ENCODE measurements at regions not wholly inside any gene's neighbourhood (a gene's known extent, or its start where the extent isn't known, plus 50 kb on each side); places are given as distances from the start of the nearest gene placed in this dataset.
"Not testable (repeated sequence)": the region's sequence is repeated elsewhere in the genome, so short reads cannot be mapped to it uniquely, and the experiment has no call there.

GRCh38 chr12:75633789-75634188 lies 122.4 kb upstream of the KRR1 start:
- no peak for DNase-seq

- no peak for DNase-seq
These were observed 121.0 kb upstream of the KRR1 start for GRCh38 chr12:75632442-75632841.

DNA sequence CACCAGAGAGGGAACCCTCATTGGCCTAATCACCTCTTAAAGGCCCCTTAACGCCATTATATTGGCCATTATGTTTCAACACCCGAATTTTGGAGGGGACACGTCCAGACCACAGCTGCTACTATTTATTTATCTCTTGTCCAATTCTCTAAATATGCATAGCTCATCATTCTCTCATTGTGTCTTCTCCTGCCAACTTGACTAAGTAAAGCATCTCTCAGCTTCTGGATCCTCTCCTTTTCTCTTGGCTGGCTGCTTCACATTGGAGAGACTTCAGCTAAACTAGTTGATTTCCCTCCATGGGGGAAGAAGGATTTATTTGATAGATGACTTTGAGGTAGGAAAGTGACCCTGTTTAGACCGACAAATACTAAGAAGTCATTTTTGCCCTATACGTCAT lies 120.4 kb upstream of the KRR1 start:
- DNase-seq = no peak

DNA sequence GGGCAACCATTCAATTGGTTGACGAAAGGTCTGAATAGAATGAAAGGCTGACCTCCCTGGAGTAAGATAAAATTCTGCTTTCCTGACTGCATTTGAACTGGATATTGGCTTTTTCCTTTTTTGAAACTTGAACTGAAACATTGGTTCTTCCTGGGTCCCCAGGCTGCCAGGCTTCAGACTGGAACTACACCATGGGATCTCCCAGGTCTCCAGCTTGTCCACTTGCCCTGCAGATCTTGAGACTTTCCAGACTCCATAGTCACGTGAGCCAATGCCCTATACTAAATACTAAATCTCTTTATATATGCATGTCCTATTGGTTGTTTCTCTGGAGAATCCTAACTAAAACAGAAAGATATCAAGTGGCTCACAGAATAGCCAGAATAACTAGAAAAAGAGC lies 118.7 kb upstream of the KRR1 start:
- no peak for DNase-seq

DNA sequence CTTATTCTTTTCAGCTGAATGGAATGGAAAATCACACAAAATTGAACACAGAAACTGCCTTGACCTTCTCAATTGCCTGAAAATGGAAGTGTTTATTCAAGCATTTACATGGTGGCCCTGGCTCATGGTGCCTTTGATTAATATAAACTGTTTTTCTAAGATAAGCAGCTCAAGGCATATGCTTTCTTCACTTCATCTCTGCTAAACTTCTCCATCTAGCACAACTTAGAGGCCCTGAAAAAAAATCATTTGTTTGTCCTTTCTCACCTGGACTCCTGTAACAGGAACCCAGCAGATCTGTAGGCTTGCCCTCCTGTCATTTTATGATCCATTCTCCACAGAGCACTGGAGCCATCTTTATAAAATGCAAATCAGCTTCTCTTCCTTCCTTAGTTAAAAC lies 117.5 kb upstream of the KRR1 start:
- no peak for DNase-seq

- DNase-seq = no peak
These were observed 117.1 kb upstream of the KRR1 start for GRCh38 chr12:75628511-75628910.

DNA sequence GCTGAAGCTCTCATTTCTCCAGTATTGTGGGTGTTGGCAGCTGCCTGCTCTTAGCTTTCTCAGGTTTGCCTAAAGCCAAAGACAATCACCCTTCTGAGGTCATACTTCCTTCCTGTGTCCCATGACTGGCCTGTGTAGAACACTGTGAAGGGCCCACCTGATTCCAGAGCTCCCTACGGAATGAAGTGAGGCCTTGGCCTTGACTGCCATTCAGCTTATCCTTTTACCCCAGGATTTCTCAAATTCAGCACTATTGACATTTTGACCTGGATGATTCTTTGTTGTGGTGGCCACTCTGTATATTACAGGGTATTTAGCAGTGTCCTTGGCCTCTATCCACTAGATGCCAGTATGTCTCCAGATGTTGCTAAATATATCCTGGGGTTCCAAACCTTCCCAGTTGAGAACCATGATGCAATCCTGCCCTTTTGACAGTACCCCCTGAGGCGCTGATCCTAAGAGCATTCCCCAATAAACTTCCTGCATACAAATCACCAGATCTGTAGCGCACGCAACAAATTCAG lies 112.3 kb upstream of the KRR1 start:
- no peak for DNase-seq

GRCh38 chr12:75622492-75622891 lies 111.1 kb upstream of the KRR1 start:
- no peak for DNase-seq

DNA sequence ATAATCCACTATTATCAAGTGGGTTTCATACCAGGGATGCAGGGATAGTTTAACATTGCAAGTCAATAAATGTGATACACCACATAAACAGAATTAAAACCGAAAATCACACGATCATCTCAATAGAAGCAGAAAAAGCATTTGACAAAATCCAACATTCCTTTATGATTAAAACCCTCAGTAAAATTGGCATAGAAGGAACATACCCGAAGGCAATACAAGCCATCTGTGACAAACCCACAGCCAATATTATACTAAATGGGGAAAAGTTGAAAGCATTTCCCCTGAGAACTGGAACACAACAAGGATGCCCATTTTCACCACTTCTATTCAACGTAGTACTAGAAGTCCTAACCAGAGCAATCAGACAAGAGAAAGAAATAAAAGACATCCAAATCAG lies 103.0 kb upstream of the KRR1 start:
- DNase-seq = not testable (repeated sequence)

DNA sequence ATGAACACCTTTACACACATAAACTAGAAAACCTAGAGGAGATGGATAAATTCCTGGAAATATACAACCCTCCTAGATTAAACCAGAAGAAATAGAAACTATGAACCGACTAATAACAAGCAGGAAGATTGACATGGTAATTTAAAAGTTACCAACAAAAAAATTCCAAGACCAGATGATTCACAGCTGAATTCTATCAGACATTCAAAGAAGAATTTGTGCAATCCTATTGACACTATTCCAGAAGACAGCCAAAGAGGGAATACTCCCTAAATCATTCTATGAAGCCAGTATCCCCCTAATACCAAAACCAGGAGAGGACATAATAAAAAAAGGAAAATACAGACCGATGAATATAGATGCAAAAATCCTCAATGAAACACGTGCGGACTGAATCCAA lies 102.6 kb upstream of the KRR1 start:
- DNase-seq = no peak

GRCh38 chr12:75611041-75611440 lies 99.6 kb upstream of the KRR1 start:
- DNase-seq = no peak

DNA sequence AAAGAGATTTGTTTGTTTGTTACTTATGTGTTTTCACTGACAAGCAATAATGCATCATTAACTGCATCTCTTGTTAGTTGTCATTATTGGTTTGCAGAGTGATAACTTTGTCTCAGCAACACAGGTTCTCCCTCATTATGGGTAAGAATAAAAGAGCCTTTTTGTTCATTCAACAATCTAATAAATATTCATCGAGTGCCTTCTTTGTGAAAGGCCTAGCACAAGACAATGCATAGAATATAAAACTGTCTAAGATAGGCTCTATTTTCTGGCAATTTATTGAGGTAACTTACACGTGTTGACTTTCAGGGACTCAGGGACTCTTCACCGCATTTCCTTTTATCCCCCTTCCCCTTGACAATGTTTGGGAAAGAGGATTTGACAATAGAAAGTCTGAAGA lies 95.5 kb upstream of the KRR1 start:
- no peak for DNase-seq

DNA sequence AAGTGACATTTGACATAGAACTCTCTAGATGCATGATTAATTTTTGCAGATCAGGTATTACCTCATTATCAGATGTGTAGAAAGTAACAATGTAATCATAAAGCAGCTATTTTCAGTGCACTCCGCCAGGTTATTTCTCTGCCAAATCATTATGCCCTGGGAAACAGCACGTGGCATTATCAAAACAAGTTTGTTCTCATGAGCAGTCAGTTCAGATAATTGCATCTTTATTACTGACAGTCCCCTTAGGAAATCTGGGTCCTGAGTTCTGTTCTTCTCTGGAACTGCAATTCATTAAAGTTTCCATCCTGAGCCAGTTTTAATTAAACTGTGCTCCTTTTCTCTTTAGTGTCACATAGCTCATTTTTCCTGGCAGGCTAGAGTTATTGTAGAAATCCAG lies 94.7 kb upstream of the KRR1 start:
- no peak for DNase-seq

- DNase-seq = no peak
These were observed 92.1 kb upstream of the KRR1 start for GRCh38 chr12:75603475-75603874.

DNA sequence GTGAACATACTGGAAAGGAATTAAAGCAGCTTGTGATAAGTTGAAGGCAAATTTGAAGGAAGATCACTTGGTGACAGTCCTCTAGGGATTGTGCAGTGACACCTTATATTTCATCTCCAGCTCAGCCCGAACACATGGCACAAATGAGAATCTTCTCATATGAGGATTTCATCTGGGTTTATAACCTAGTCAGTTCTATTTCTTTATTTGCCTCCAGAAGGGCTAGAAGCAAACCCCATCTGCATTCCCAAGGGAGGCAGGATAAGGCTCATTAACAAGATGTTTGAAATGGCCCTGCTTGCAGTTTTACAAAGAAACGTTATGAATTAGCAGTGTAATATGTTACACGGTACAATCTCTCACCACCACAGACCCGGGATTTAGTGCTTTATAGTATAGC lies 90.7 kb upstream of the KRR1 start:
- no peak for DNase-seq

GRCh38 chr12:75600146-75600545 lies 88.7 kb upstream of the KRR1 start:
- no peak for DNase-seq

DNA sequence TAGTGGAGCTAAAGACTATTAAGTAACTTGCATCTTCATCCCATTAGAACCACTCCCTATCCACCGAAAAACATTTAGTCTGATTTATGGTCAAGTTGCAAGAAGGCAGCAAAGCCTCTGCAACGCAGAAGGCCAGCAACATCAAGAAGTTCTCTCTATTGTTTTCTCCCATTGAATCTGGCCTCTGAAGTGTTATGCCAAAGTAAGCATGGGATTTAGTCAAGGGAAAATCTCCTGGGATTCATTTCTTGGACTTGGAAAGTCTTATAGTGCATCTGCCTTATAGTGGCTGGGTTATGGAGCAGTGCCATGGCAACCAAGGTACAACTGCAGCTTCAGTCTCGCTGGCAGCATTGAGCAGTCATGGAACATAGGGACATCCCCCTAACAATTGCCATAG lies 87.7 kb upstream of the KRR1 start:
- no peak for DNase-seq

DNA sequence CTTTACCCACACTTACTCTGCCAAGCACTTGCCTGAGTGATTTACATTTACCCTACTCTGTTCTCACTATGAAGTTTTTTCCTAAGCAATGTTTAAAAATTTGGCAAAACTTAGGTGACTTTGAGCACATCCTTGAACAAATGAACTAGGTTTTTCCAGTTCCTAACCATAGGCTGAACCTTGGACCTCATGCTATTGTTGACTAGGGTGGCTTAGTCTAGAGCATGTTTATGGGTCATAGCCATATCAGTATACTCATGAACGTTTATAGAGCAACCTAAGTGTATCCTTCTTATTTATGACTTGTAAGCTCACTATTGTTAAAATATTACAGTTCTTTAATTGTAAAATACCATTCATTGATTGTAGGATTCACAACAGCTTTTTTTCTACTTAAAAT lies 85.0 kb upstream of the KRR1 start:
- DNase-seq = no peak

- no peak for DNase-seq
These were observed 81.4 kb upstream of the KRR1 start for GRCh38 chr12:75592638-75593335.

GRCh38 chr12:75592086-75592485 lies 80.7 kb upstream of the KRR1 start:
- no peak for DNase-seq

DNA sequence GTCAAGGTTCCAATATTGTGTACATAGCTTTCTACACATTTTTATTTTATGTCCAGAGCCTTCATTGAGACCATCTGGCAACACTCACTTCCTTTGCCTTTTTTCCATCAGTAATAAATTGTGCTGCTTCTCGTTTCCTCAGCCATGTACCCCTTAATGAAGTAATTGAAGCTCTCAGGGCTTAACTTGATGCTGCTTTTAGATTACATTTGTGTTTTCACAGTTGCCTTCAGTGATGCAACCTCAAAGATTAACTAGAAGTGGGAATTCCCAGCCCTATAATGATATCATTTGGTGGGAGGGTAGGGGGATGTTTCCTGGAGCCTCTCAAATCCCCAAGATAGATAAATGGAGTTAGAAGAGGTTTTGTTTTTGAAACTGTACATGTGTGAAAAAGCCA lies 80.2 kb upstream of the KRR1 start:
- DNase-seq = no peak

GRCh38 chr12:75589801-75590200 lies 78.4 kb upstream of the KRR1 start:
- DNase-seq = no peak

- DNase-seq = no peak
These were observed 76.1 kb upstream of the KRR1 start for GRCh38 chr12:75587340-75588106.

- DNase-seq = no peak
These were observed 73.9 kb upstream of the KRR1 start for GRCh38 chr12:75585330-75585729.

GRCh38 chr12:75583355-75583754 lies 71.9 kb upstream of the KRR1 start:
- DNase-seq = no peak
